HFF-Myc (cell line): ENCODE measurements at regions not wholly inside any gene's neighbourhood (a gene's known extent, or its start where the extent isn't known, plus 50 kb on each side); places are given as distances from the start of the nearest gene placed in this dataset.

Source experiments
- DNase-seq: peaks from one replicate; pipeline ENCODE4 v3.0.0-alpha.2; 2011; ENCODE audit warnings: low read depth; ENCODE audit errors: extremely low read depth
- H3K4me3 ChIP-seq: replicated peaks from 2 replicates; pipeline ENCODE4 v1.5.1; 2011; ENCODE audit warnings: low read depth, mild to moderate bottlenecking, control low read depth, low read length
- TF ChIP-seq, protein P1 (sequence below): IDR thresholded peaks from 2 replicates; pipeline ENCODE4 v1.5.1; 2012; ENCODE audit warnings: mild to moderate bottlenecking, low read depth, low read length, control low read depth; ENCODE audit errors: missing control alignments

GRCh38 chr2:12081481-12082210 is 335.2 kb downstream of the LPIN1 start:
- TF ChIP-seq, protein P1, sequence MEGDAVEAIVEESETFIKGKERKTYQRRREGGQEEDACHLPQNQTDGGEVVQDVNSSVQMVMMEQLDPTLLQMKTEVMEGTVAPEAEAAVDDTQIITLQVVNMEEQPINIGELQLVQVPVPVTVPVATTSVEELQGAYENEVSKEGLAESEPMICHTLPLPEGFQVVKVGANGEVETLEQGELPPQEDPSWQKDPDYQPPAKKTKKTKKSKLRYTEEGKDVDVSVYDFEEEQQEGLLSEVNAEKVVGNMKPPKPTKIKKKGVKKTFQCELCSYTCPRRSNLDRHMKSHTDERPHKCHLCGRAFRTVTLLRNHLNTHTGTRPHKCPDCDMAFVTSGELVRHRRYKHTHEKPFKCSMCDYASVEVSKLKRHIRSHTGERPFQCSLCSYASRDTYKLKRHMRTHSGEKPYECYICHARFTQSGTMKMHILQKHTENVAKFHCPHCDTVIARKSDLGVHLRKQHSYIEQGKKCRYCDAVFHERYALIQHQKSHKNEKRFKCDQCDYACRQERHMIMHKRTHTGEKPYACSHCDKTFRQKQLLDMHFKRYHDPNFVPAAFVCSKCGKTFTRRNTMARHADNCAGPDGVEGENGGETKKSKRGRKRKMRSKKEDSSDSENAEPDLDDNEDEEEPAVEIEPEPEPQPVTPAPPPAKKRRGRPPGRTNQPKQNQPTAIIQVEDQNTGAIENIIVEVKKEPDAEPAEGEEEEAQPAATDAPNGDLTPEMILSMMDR, result no peak
- H3K4me3 ChIP-seq, result no peak overlapping the region
- DNase-seq, result no peak

GRCh38 chr2:12083081-12083581 is 336.7 kb downstream of the LPIN1 start:
- no peak overlapping the region for H3K4me3 ChIP-seq
- TF ChIP-seq, protein P1, result no peak
- DNase-seq, result no peak

DNA sequence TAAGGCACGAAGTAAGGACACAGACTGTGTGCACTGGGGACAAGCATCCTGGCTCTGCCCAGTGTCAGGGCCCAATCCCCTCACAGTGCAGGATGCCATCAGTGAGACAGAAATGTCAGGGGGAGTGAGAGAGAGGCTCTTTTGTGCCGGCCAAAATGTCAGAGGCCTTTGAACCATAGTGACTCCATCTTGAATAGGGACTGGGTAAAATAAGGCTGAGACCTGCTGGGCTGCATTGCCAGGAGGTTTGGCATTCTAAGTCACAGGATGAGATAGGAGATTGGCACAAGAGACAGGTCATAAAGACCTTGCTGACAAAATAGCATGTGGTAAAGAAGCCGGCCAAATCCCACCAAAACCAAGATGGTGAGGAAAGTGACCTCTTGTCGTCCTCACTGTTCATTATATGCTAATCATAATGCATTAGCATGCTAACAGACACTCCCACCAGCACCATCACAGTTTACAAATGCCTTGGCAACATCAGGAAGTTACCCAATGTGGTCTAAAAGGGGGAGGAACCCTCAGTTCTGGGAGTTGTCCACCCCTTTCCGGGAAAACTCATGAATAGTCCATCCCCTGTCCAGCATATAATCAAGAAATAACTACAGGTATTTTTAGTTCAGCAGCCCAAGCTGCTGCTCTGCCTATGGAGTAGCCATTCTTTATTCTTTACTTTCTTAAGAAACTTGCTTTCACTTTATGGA is 337.4 kb downstream of the LPIN1 start:
- no peak overlapping the region for H3K4me3 ChIP-seq
- no peak for DNase-seq
- TF ChIP-seq, protein P1, result no peak

DNA sequence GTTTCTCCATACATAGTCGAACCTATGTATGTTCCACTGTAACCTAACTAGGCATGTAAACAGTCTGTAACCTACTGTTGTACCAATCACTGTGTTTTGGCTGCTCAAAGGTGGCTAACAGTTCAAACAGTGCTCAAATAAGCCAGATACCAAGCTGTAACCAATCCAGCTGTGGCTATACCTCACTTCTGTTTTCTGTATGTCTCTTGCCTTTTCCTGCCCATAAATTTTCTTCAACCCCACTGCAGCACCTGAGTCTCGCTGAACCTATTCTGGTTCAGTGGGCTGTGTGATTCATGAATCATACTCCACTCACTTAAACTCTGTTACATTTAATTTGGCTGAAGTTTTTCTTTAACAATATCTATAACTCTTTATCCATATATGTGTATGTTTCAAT is 340.7 kb downstream of the LPIN1 start:
- DNase-seq, result no peak
- TF ChIP-seq, protein P1, result no peak
- H3K4me3 ChIP-seq, result no peak overlapping the region

DNA sequence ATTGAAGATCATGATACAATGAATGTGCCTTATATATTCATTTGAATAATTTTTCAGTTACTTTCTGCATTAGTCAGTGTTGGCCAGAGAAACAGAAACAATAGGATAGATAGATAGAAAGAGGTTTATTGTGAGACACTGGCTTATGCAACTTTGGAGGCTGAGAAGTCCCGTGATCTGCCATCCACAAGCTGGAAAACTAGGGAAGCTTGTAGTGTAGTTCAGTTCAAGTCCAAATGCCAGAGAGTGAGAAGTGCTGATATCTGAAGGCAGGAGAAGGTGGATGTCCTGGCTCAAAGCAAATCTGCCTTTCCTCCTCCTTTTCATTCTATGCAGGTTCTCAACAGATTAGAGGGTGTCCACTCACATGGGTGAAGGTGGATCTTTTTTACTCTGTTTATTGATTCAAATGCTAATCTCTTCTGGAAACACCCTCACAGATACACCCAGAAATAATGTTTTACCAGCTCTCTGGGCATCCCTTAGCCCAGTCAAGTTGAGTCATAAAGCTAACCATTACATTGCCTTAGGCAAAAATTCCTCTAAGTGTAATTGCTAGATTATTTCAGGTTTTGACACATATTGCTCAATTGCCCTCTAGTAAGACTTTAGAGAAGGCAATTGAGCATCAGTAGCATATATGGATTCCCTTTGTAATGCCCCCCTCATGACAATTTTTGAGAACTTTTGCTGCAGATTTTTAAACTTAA is 341.4 kb downstream of the LPIN1 start:
- TF ChIP-seq, protein P1, result no peak
- DNase-seq, result no peak
- no peak overlapping the region for H3K4me3 ChIP-seq

DNA sequence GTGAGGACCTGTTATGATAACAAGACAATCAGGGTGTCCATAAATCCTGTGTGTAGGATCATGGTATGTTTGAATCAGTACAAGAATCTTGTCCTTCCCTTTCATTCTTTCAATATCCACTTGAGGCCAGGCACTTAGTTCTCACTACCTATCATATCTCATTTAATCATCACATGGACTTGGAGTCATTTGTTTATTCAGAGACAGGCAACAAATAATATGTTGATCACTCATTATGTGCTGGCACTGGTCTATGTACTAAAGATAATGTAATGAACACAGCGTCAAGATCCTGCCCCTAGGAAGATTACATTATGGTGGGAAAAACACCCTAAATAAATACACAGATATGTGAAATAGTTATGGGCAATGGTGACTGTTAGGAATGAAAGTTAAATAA is 342.6 kb downstream of the LPIN1 start:
- TF ChIP-seq, protein P1, result no peak
- no peak for DNase-seq
- H3K4me3 ChIP-seq, result no peak overlapping the region
